ENCODE measurements at regions not wholly inside any gene's neighbourhood (a gene's known extent, or its start where the extent isn't known, plus 50 kb on each side); places are given as distances from the start of the nearest gene placed in this dataset.

- no peak overlapping the region for H3K27ac Mint-ChIP-seq
- peaks cover 1 to 5% (median 5%) of the 10 kb centered on the region in 3 donors for H3K27me3 Mint-ChIP-seq (ENCODE audit: low read depth in 3 of 3)
- peaks cover 0 to 2% of the 10 kb centered on the region in 2 donors for H3K27me3 ChIP-seq (ENCODE audit: control insufficient read depth in 2 of 2, insufficient read depth in 2 of 2, low read length in 2 of 2)
- no peaks in the 10 kb centered on the region for H4K20me1 ChIP-seq (ENCODE audit: insufficient read depth, low read length)
- no peak overlapping the region for H3K4me3 Mint-ChIP-seq
- H3K79me2 ChIP-seq (ENCODE audit: insufficient read depth, low read length): no peaks in the 10 kb centered on the region
- no peaks in the 10 kb centered on the region for H3K9me3 Mint-ChIP-seq
- no peak for TF ChIP-seq CTCF (IDR thresholded peaks at IDR 0.05)
- H3K4me3 ChIP-seq (replicated peaks in 1 of 3; ENCODE audit: low read depth in 2 of 3, low read length in 3 of 3): no peak overlapping the region
- H3K9ac ChIP-seq (ENCODE audit: insufficient read depth, low read length, poor library complexity, severe bottlenecking): no peak overlapping the region
- no peaks in the 10 kb centered on the region for H3K4me1 ChIP-seq (ENCODE audit: control insufficient read depth in 1 of 2, insufficient read depth in 2 of 2, low read length in 2 of 2)
- no peak overlapping the region for H3K27ac ChIP-seq (ENCODE audit: low read depth in 1 of 2, low read length in 2 of 2)
- intact Hi-C loops (cut with micrococcal nuclease): no loop called here
- H3K36me3 ChIP-seq (replicated peaks in 1 of 2; ENCODE audit: control insufficient read depth in 1 of 2, insufficient read depth in 2 of 2, low read length in 2 of 2): no peaks in the 10 kb centered on the region
- H2AFZ ChIP-seq (ENCODE audit: insufficient read depth, low read depth, low read length, poor library complexity, severe bottlenecking): no peak overlapping the region
- WGBS (ENCODE audit: insufficient coverage): 64% methylated on average over 2 of the region's 4 CpGs
- H3K4me1 Mint-ChIP-seq: peaks cover 14% of the 10 kb centered on the region
- no peaks in the 10 kb centered on the region for H3K36me3 Mint-ChIP-seq
- no peak for DNase-seq
- no peak overlapping the region for H3K4me2 ChIP-seq (replicated peaks; ENCODE audit: extremely low read depth, low read length, poor library complexity, severe bottlenecking)
- no peaks in the 10 kb centered on the region for H3K9me3 ChIP-seq (replicated peaks in 1 of 2; ENCODE audit: control insufficient read depth in 1 of 2, insufficient read depth in 1 of 2, low read length in 2 of 2)
These were observed 189.6 kb upstream of the LNX1 start for GRCh38 chr4:53780736-53781400.

- H2AFZ ChIP-seq (ENCODE audit: insufficient read depth, low read depth, low read length, poor library complexity, severe bottlenecking): no peak overlapping the region
- DNase-seq: no peak
- H3K27ac Mint-ChIP-seq: no peak overlapping the region
- no peak overlapping the region for H3K27ac ChIP-seq (ENCODE audit: low read depth in 1 of 2, low read length in 2 of 2)
- peaks cover 14% of the 10 kb centered on the region for H3K4me1 Mint-ChIP-seq
- peaks cover 1 to 5% (median 3%) of the 10 kb centered on the region in 3 donors for H3K27me3 Mint-ChIP-seq (ENCODE audit: low read depth in 3 of 3)
- no peaks in the 10 kb centered on the region for H3K9me3 ChIP-seq (replicated peaks in 1 of 2; ENCODE audit: control insufficient read depth in 1 of 2, insufficient read depth in 1 of 2, low read length in 2 of 2)
- no peaks in the 10 kb centered on the region for H4K20me1 ChIP-seq (ENCODE audit: insufficient read depth, low read length)
- TF ChIP-seq CTCF (IDR thresholded peaks at IDR 0.05): no peak
- no peak overlapping the region for H3K4me3 Mint-ChIP-seq
- no peaks in the 10 kb centered on the region for H3K27me3 ChIP-seq (ENCODE audit: control insufficient read depth in 2 of 2, insufficient read depth in 2 of 2, low read length in 2 of 2)
- H3K79me2 ChIP-seq (ENCODE audit: insufficient read depth, low read length): no peaks in the 10 kb centered on the region
- no peaks in the 10 kb centered on the region for H3K36me3 Mint-ChIP-seq
- no peak overlapping the region for H3K4me3 ChIP-seq (replicated peaks in 1 of 3; ENCODE audit: low read depth in 2 of 3, low read length in 3 of 3)
- no peaks in the 10 kb centered on the region for H3K9me3 Mint-ChIP-seq
- no peaks in the 10 kb centered on the region for H3K36me3 ChIP-seq (replicated peaks in 1 of 2; ENCODE audit: control insufficient read depth in 1 of 2, insufficient read depth in 2 of 2, low read length in 2 of 2)
- intact Hi-C loops (cut with micrococcal nuclease): no loop called here
- H3K4me1 ChIP-seq (ENCODE audit: control insufficient read depth in 1 of 2, insufficient read depth in 2 of 2, low read length in 2 of 2): no peaks in the 10 kb centered on the region
- WGBS (ENCODE audit: insufficient coverage): no CpG with 5 or more reads among the region's 3 CpGs
- no peak overlapping the region for H3K4me2 ChIP-seq (replicated peaks; ENCODE audit: extremely low read depth, low read length, poor library complexity, severe bottlenecking)
- H3K9ac ChIP-seq (ENCODE audit: insufficient read depth, low read length, poor library complexity, severe bottlenecking): no peak overlapping the region
These were observed 187.7 kb upstream of the LNX1 start for GRCh38 chr4:53779025-53779424.

Data from CD14-positive monocyte (primary cell).